ENCODE measurements at regions not wholly inside any gene's neighbourhood (a gene's known extent, or its start where the extent isn't known, plus 50 kb on each side); places are given as distances from the start of the nearest gene placed in this dataset.

DNA sequence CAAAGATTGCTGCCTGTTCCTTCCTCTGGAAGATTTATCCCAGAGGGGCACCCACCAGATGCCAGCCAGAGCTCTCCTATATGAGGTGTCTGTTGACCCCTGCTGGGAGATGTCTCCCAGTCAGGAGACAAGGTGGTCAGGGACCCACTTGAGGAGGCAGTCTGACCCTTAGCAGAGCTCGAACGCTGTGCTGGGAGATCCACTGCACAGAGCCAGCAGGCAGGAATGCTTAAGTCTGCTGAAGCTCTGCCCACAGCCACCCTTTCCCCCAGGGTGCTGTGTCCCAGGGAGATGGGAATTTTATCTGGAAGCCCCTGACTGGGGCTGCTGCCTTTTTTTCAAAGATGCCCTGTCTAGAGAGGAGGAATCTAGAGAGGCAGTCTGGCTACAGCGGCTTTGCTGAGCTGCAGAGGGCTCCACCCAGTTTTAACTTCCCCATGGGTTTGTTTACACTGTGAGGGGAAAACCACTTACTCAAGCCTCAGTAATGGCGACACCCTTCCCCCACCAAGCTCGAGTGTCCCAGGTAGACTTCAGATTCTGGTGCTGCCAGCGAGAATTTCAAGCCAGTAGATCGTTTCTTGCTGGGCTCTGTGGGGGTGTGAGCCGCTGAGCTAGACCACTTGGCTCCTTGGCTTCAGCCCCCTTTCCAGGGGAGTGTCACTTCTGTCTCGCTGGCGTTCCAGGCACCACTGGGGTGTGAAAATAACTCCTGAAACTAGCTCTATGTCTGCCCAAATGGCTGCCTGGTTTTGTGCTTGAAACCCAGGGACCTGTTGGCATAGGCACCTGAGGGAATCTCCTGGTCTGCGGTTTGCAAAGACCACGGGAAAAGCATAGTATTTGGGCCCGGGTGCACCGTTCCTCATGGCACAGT, 51.1 kb upstream of the PDC start (continued):
- TF ChIP-seq, protein P1, sequence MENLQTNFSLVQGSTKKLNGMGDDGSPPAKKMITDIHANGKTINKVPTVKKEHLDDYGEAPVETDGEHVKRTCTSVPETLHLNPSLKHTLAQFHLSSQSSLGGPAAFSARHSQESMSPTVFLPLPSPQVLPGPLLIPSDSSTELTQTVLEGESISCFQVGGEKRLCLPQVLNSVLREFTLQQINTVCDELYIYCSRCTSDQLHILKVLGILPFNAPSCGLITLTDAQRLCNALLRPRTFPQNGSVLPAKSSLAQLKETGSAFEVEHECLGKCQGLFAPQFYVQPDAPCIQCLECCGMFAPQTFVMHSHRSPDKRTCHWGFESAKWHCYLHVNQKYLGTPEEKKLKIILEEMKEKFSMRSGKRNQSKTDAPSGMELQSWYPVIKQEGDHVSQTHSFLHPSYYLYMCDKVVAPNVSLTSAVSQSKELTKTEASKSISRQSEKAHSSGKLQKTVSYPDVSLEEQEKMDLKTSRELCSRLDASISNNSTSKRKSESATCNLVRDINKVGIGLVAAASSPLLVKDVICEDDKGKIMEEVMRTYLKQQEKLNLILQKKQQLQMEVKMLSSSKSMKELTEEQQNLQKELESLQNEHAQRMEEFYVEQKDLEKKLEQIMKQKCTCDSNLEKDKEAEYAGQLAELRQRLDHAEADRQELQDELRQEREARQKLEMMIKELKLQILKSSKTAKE (IDR thresholded peaks at IDR 0.05; ENCODE audit: low read depth, poor library complexity, severe bottlenecking): no peak
- TF ChIP-seq, protein P2, sequence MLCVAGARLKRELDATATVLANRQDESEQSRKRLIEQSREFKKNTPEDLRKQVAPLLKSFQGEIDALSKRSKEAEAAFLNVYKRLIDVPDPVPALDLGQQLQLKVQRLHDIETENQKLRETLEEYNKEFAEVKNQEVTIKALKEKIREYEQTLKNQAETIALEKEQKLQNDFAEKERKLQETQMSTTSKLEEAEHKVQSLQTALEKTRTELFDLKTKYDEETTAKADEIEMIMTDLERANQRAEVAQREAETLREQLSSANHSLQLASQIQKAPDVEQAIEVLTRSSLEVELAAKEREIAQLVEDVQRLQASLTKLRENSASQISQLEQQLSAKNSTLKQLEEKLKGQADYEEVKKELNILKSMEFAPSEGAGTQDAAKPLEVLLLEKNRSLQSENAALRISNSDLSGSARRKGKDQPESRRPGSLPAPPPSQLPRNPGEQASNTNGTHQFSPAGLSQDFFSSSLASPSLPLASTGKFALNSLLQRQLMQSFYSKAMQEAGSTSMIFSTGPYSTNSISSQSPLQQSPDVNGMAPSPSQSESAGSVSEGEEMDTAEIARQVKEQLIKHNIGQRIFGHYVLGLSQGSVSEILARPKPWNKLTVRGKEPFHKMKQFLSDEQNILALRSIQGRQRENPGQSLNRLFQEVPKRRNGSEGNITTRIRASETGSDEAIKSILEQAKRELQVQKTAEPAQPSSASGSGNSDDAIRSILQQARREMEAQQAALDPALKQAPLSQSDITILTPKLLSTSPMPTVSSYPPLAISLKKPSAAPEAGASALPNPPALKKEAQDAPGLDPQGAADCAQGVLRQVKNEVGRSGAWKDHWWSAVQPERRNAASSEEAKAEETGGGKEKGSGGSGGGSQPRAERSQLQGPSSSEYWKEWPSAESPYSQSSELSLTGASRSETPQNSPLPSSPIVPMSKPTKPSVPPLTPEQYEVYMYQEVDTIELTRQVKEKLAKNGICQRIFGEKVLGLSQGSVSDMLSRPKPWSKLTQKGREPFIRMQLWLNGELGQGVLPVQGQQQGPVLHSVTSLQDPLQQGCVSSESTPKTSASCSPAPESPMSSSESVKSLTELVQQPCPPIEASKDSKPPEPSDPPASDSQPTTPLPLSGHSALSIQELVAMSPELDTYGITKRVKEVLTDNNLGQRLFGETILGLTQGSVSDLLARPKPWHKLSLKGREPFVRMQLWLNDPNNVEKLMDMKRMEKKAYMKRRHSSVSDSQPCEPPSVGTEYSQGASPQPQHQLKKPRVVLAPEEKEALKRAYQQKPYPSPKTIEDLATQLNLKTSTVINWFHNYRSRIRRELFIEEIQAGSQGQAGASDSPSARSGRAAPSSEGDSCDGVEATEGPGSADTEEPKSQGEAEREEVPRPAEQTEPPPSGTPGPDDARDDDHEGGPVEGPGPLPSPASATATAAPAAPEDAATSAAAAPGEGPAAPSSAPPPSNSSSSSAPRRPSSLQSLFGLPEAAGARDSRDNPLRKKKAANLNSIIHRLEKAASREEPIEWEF (IDR thresholded peaks at IDR 0.05; ENCODE audit: insufficient replicate concordance, low read depth, low read length): no peak
- TF ChIP-seq POLR2AphosphoS5 (IDR thresholded peaks at IDR 0.05; ENCODE audit: low read length): peak; percentile 25; the same call in 1 of the 2 replicates
- TF ChIP-seq BRCA1 (IDR thresholded peaks at IDR 0.05; ENCODE audit: low read depth, low read length): no peak
- peak; percentile 90 for TF ChIP-seq YY1 (IDR thresholded peaks at IDR 0.05; ENCODE audit: low read depth, low read length)
- TF ChIP-seq CHD2 (IDR thresholded peaks at IDR 0.05; ENCODE audit: borderline replicate concordance, low read depth, low read length): peak; percentile 71
- TF ChIP-seq, protein P3, sequence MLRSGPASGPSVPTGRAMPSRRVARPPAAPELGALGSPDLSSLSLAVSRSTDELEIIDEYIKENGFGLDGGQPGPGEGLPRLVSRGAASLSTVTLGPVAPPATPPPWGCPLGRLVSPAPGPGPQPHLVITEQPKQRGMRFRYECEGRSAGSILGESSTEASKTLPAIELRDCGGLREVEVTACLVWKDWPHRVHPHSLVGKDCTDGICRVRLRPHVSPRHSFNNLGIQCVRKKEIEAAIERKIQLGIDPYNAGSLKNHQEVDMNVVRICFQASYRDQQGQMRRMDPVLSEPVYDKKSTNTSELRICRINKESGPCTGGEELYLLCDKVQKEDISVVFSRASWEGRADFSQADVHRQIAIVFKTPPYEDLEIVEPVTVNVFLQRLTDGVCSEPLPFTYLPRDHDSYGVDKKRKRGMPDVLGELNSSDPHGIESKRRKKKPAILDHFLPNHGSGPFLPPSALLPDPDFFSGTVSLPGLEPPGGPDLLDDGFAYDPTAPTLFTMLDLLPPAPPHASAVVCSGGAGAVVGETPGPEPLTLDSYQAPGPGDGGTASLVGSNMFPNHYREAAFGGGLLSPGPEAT (IDR thresholded peaks at IDR 0.05; ENCODE audit: low read depth): peak; percentile 87
- TF ChIP-seq, protein P4, sequence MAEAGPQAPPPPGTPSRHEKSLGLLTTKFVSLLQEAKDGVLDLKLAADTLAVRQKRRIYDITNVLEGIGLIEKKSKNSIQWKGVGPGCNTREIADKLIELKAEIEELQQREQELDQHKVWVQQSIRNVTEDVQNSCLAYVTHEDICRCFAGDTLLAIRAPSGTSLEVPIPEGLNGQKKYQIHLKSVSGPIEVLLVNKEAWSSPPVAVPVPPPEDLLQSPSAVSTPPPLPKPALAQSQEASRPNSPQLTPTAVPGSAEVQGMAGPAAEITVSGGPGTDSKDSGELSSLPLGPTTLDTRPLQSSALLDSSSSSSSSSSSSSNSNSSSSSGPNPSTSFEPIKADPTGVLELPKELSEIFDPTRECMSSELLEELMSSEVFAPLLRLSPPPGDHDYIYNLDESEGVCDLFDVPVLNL (IDR thresholded peaks at IDR 0.05; ENCODE audit: low read depth, low read length): no peak
- TF ChIP-seq, protein P5, sequence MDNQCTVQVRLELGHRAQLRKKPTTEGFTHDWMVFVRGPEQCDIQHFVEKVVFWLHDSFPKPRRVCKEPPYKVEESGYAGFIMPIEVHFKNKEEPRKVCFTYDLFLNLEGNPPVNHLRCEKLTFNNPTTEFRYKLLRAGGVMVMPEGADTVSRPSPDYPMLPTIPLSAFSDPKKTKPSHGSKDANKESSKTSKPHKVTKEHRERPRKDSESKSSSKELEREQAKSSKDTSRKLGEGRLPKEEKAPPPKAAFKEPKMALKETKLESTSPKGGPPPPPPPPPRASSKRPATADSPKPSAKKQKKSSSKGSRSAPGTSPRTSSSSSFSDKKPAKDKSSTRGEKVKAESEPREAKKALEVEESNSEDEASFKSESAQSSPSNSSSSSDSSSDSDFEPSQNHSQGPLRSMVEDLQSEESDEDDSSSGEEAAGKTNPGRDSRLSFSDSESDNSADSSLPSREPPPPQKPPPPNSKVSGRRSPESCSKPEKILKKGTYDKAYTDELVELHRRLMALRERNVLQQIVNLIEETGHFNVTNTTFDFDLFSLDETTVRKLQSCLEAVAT (IDR thresholded peaks at IDR 0.05): 0 out of 2 replicates have a peak, but pooled peaks have one; percentile 31
- no peak for TF ChIP-seq ZBED1 (IDR thresholded peaks at IDR 0.05; ENCODE audit: borderline replicate concordance)
- TF ChIP-seq ZNF622 (IDR thresholded peaks at IDR 0.05): no peak
- no peak for TF ChIP-seq EZH2 (IDR thresholded peaks at IDR 0.05; ENCODE audit: borderline replicate concordance, control insufficient read depth, low read depth, low read length)
- no peak for TF ChIP-seq SUZ12 (IDR thresholded peaks at IDR 0.05; ENCODE audit: unreplicated experiment)
